Liver (tissue), 8 donors: ENCODE measurements at regions not wholly inside any gene's neighbourhood (a gene's known extent, or its start where the extent isn't known, plus 50 kb on each side); places are given as distances from the start of the nearest gene placed in this dataset.

Experiments used
- DNase-seq: peaks from one replicate; pipeline ENCODE4 v3.0.0-alpha.2; 2017; ENCODE audit warnings: low spot score
- H3K27ac ChIP-seq, 2 donors: one replicate each; pipeline ENCODE4 v1.7.0; 2013; ENCODE audit warnings: inconsistent platforms in 2 of 2, low read length in 2 of 2, control low read depth in 1 of 2, low read depth in 1 of 2, mild to moderate bottlenecking in 1 of 2
- H3K27me3 ChIP-seq, 4 donors: one replicate each; pipeline versions ENCODE4 v1.6.1 to v1.7.0; 2013; ENCODE audit warnings: low read length in 3 of 4, inconsistent platforms in 1 of 4, mild to moderate bottlenecking in 1 of 4, moderate library complexity in 1 of 4; ENCODE audit not compliant: control insufficient read depth in 4 of 4, insufficient read depth in 4 of 4
- H3K36me3 ChIP-seq, 4 donors: one replicate each; pipeline versions ENCODE4 v1.6.1 to v1.7.0; 2013; ENCODE audit warnings: low read length in 3 of 4, mild to moderate bottlenecking in 3 of 4, low read depth in 1 of 4, moderate library complexity in 1 of 4; ENCODE audit not compliant: control insufficient read depth in 4 of 4, insufficient read depth in 3 of 4
- H3K4me1 ChIP-seq, 4 donors: one replicate each; pipeline versions ENCODE4 v1.6.1 to v1.7.0; 2013; ENCODE audit warnings: low read length in 3 of 4, mild to moderate bottlenecking in 3 of 4, moderate library complexity in 1 of 4; ENCODE audit not compliant: control insufficient read depth in 4 of 4, insufficient read depth in 4 of 4
- H3K4me3 ChIP-seq, 3 donors: one replicate each; pipeline versions ENCODE4 v1.6.1 to v1.7.0; 2013; ENCODE audit warnings: low read length in 3 of 3, control low read depth in 1 of 3, low read depth in 1 of 3, mild to moderate bottlenecking in 1 of 3
- H3K9ac ChIP-seq, 2 donors: one replicate each; pipeline ENCODE4 v1.7.0; 2013; ENCODE audit warnings: low read length in 2 of 2, mild to moderate bottlenecking in 2 of 2, moderate library complexity in 2 of 2, control low read depth in 1 of 2, low read depth in 1 of 2
- H3K9me3 ChIP-seq, 4 donors: one replicate each; pipeline versions ENCODE4 v1.6.1 to v1.7.0; 2013; ENCODE audit warnings: low read length in 3 of 4; ENCODE audit not compliant: control insufficient read depth in 4 of 4
- CTCF ChIP-seq: fragments of 150-350 bp; IDR thresholded peaks from 2 replicates; pipeline ENCODE4 v1.5.1; 2017; ENCODE audit warnings: improper control_type of control experiment, low read depth, low read length; ENCODE audit not compliant: missing input control
- EGR1 ChIP-seq, 2 donors: IDR thresholded peaks; 2 replicates each; pipeline ENCODE4 v1.6.1; 2016 to 2018; ENCODE audit warnings: antibody characterized with exemption in 2 of 2, low read depth in 2 of 2
- FOXA1 ChIP-seq: IDR thresholded peaks from 2 replicates; pipeline ENCODE4 v1.6.1; 2016; ENCODE audit warnings: antibody characterized with exemption
- FOXA2 ChIP-seq: IDR thresholded peaks from 2 replicates; pipeline ENCODE4 v1.6.1; 2016; ENCODE audit warnings: antibody characterized with exemption
- GABPA ChIP-seq, 2 donors: IDR thresholded peaks in 1 of 2; conservative IDR thresholded peaks in 1 of 2; 2 replicates each; pipeline ENCODE4 v1.6.1; 2016; ENCODE audit warnings: antibody characterized with exemption in 2 of 2, mild to moderate bottlenecking in 1 of 2, moderate library complexity in 1 of 2
- HNF4G ChIP-seq: IDR thresholded peaks from 2 replicates; pipeline ENCODE4 v1.6.1; 2016; ENCODE audit warnings: antibody characterized with exemption
- JUND ChIP-seq, 2 donors: IDR thresholded peaks; 2 replicates each; pipeline ENCODE4 v1.6.1; 2016; ENCODE audit warnings: antibody characterized with exemption in 2 of 2
- MAX ChIP-seq: IDR thresholded peaks from 2 replicates; pipeline ENCODE4 v1.6.1; 2016; ENCODE audit warnings: antibody characterized with exemption
- NR2F2 ChIP-seq: IDR thresholded peaks from 2 replicates; pipeline ENCODE4 v1.6.1; 2016; ENCODE audit warnings: antibody characterized with exemption
- RAD21 ChIP-seq, 2 donors: IDR thresholded peaks; 2 replicates each; pipeline ENCODE4 v1.6.1; 2016; ENCODE audit warnings: antibody characterized with exemption in 2 of 2, mild to moderate bottlenecking in 2 of 2
- RXRA ChIP-seq, 2 donors: IDR thresholded peaks; 2 replicates each; pipeline ENCODE4 v1.6.1; 2017 to 2018; ENCODE audit warnings: antibody characterized with exemption in 2 of 2, mild to moderate bottlenecking in 1 of 2
- SP1 ChIP-seq: IDR thresholded peaks from 2 replicates; pipeline ENCODE4 v1.6.1; 2018; ENCODE audit warnings: antibody characterized with exemption, mild to moderate bottlenecking
- TAF1 ChIP-seq: conservative IDR thresholded peaks from 2 replicates; pipeline ENCODE4 v1.6.1; 2016; ENCODE audit warnings: antibody characterized with exemption, mild to moderate bottlenecking
- YY1 ChIP-seq: IDR thresholded peaks from 2 replicates; pipeline ENCODE4 v1.6.1; 2016; ENCODE audit warnings: antibody characterized with exemption, mild to moderate bottlenecking
- ZBTB33 ChIP-seq: IDR thresholded peaks from 2 replicates; pipeline ENCODE4 v1.6.1; 2016; ENCODE audit warnings: antibody characterized with exemption
- WGBS: extraction: QIAGEN DNeasy Blood & Tissue Kit; methylation state at CpG from one replicate; pipeline ENCODE4 v1.1.7; 2013; 5-methylcytosine and 5-hydroxymethylcytosine counted together
- donor health status: healthy.
- donor health status: healthy.
- donor health status: healthy.
- donor health status: healthy.
- donor health status: healthy.

- Histone ChIP-seq H3K27ac (no peak overlapping the region), H3K27me3 (no peaks in the 10 kb centered on the region), H3K9ac (no peak overlapping the region), H3K4me3 (no peak overlapping the region), H3K36me3 (no peaks in the 10 kb centered on the region), H3K4me1 (peaks cover 6 to 28% (median 24%) of the 10 kb centered on the region in 4 donors), H3K9me3 (no peaks in the 10 kb centered on the region)
- WGBS = 79% methylated on average over 5 of the region's 5 CpGs
- DNase-seq = no peak
- no peak for TF ChIP-seq CTCF
- no peak for TF ChIP-seq YY1
- no peak for TF ChIP-seq MAX
- no peak for TF ChIP-seq RAD21 (IDR thresholded peaks at IDR 0.05)
- no peak for TF ChIP-seq ZBTB33
- no peak for TF ChIP-seq HNF4G
Observed at GRCh38 chr11:19560156-19560555, 152.5 kb upstream of the NAV2 start.

- Histone ChIP-seq H3K36me3 (no peaks in the 10 kb centered on the region), H3K27ac (no peak overlapping the region), H3K9ac (no peak overlapping the region), H3K4me1 (peaks cover 8 to 31% (median 28%) of the 10 kb centered on the region in 4 donors), H3K4me3 (no peak overlapping the region), H3K9me3 (no peaks in the 10 kb centered on the region), H3K27me3 (no peaks in the 10 kb centered on the region)
- 82% methylated on average over 6 of the region's 6 CpGs for WGBS
- TF ChIP-seq TAF1 = no peak
- TF ChIP-seq NR2F2 = no peak
- TF ChIP-seq GABPA (IDR thresholded peaks at IDR 0.05 in 1 of 2, conservative IDR thresholded peaks at IDR 0.05 in 1 of 2) = no peak
- no peak for TF ChIP-seq SP1
- TF ChIP-seq ZBTB33 = no peak
- no peak for TF ChIP-seq JUND (IDR thresholded peaks at IDR 0.05)
- no peak for TF ChIP-seq FOXA1
- TF ChIP-seq FOXA2 = no peak
- TF ChIP-seq MAX = no peak
- TF ChIP-seq RXRA (IDR thresholded peaks at IDR 0.05) = no peak
- TF ChIP-seq RAD21 (IDR thresholded peaks at IDR 0.05) = no peak
- TF ChIP-seq YY1 = no peak
- TF ChIP-seq EGR1 (IDR thresholded peaks at IDR 0.05; ENCODE audit: low read depth in 2 of 2) = no peak
- DNase-seq = no peak
Observed at GRCh38 chr11:19559746-19560145, 152.9 kb upstream of the NAV2 start.
